GM23248 (cell line): ENCODE measurements at regions not wholly inside any gene's neighbourhood (a gene's known extent, or its start where the extent isn't known, plus 50 kb on each side); places are given as distances from the start of the nearest gene placed in this dataset.

Experiments
- EZH2 ChIP-seq: fragments of 200-600 bp; sonication (generic); IDR thresholded peaks from 2 replicates; pipeline ENCODE4 v1.6.1; 2018; ENCODE audit warnings: antibody characterized with exemption, mild to moderate bottlenecking; ENCODE audit not compliant: insufficient read depth, poor library complexity, severe bottlenecking
- EZH2phosphoT487 ChIP-seq: fragments of 200-600 bp; sonication (generic); IDR thresholded peaks from 2 replicates; pipeline ENCODE4 v1.6.1; 2018; ENCODE audit warnings: antibody characterized with exemption, moderate library complexity, mild to moderate bottlenecking, low read depth; ENCODE audit not compliant: insufficient read depth

DNA sequence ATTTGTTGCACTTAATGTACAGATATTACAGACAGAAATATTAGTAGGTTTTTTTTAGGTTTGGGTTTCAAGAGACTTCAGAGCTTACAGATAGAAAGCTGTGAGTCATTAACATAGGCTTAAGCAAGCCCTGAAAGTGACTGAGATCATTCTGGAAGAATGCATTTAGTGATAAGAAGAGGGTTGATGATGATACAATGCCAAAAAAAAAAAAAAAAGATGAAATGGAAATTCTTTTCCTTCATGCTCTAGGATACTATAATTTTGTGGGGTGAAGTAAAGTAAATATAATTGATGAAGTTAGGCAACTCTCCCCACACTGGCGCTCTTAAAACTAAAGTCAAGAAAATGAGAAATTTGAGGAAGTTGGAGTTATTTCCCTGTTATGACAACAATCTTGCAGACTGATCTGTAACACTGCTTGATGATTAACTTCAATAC is 169.4 kb upstream of the ZNF385D start:
- TF ChIP-seq EZH2 (no peak), EZH2phosphoT487 (no peak)
